Fibroblast of villous mesenchyme (primary cell): ENCODE measurements at regions not wholly inside any gene's neighbourhood (a gene's known extent, or its start where the extent isn't known, plus 50 kb on each side); places are given as distances from the start of the nearest gene placed in this dataset.
"Not testable (repeated sequence)": the region's sequence is repeated elsewhere in the genome, so short reads cannot be mapped to it uniquely, and the experiment has no call there.

Experiments used
- DNase-seq: peaks from one replicate; pipeline ENCODE4 v3.0.0-alpha.2; 2010; ENCODE audit warnings: low read depth
- H3K4me3 ChIP-seq: 2 replicates; pipeline ENCODE4 v1.5.1; 2011; ENCODE audit warnings: low read depth, mild to moderate bottlenecking, low read length
- CTCF ChIP-seq: IDR thresholded peaks from 2 replicates; pipeline ENCODE4 v1.5.1; 2012; ENCODE audit warnings: low read depth, mild to moderate bottlenecking, low read length; ENCODE audit not compliant: insufficient read depth

GRCh38 chr12:107857191-107857590 is 82.7 kb downstream of the ASCL4 start:
- TF ChIP-seq CTCF, result no peak
- no peak for DNase-seq
- H3K4me3 ChIP-seq, result no peak overlapping the region

GRCh38 chr12:107859367-107859766 is 84.9 kb downstream of the ASCL4 start:
- H3K4me3 ChIP-seq, result no peak overlapping the region
- TF ChIP-seq CTCF, result no peak
- DNase-seq, result no peak

- TF ChIP-seq CTCF, result no peak
- DNase-seq, result no peak
- no peak overlapping the region for H3K4me3 ChIP-seq
These were observed 89.7 kb downstream of the ASCL4 start for GRCh38 chr12:107864235-107864634.

- not testable (repeated sequence) for DNase-seq, H3K4me3 ChIP-seq
These were observed 90.2 kb downstream of the ASCL4 start for GRCh38 chr12:107864727-107865126.

GRCh38 chr12:107873223-107873622 is 98.7 kb downstream of the ASCL4 start:
- no peak for DNase-seq
- no peak overlapping the region for H3K4me3 ChIP-seq
- no peak for TF ChIP-seq CTCF

GRCh38 chr12:107875786-107876185 is 101.3 kb downstream of the ASCL4 start:
- TF ChIP-seq CTCF, result no peak
- no peak for DNase-seq

GRCh38 chr12:107884769-107885694 is 110.5 kb downstream of the ASCL4 start:
- H3K4me3 ChIP-seq, result no peak overlapping the region
- peak; percentile 48 for DNase-seq

More at GRCh38 chr12:107875786-107876185, 101.3 kb downstream of the ASCL4 start:
- H3K4me3 ChIP-seq, result no peak overlapping the region

More at GRCh38 chr12:107884769-107885694, 110.5 kb downstream of the ASCL4 start:
- peak; percentile 79 for TF ChIP-seq CTCF
